ENCODE measurements at regions not wholly inside any gene's neighbourhood (a gene's known extent, or its start where the extent isn't known, plus 50 kb on each side); places are given as distances from the start of the nearest gene placed in this dataset.

DNA sequence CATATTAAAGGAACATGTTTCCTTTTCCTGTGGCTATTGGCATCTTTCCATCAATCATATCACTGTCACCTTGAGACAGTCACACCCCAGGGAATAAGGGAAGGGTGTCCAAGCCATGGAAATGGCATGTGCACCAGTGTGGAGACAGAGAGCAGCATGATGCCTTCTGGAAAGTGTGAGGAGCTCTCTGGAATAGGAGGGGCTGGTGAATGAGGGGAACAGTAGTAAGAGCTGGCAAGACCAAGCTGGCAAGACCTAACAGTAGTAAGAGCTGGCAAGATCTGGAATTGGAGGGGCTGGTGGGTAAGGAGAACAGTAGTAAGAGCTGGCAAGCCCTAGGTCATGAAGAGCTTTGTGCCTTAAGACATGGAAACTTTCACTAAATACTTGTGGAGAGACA, 186.7 kb downstream of the C1orf94 start:
- Mint-ChIP-seq H3K27me3 (ENCODE audit: low read depth) (no peaks in the 10 kb centered on the region), H3K9me3 (ENCODE audit: low read depth) (peaks cover 4% of the 10 kb centered on the region), H3K27ac (ENCODE audit: unreplicated experiment) (no peak overlapping the region), H3K36me3 (ENCODE audit: low read depth) (no peaks in the 10 kb centered on the region), H3K4me1 (ENCODE audit: low read depth) (no peaks in the 10 kb centered on the region), H3K4me3 (ENCODE audit: unreplicated experiment) (no peak overlapping the region)
- TF ChIP-seq, protein P1, sequence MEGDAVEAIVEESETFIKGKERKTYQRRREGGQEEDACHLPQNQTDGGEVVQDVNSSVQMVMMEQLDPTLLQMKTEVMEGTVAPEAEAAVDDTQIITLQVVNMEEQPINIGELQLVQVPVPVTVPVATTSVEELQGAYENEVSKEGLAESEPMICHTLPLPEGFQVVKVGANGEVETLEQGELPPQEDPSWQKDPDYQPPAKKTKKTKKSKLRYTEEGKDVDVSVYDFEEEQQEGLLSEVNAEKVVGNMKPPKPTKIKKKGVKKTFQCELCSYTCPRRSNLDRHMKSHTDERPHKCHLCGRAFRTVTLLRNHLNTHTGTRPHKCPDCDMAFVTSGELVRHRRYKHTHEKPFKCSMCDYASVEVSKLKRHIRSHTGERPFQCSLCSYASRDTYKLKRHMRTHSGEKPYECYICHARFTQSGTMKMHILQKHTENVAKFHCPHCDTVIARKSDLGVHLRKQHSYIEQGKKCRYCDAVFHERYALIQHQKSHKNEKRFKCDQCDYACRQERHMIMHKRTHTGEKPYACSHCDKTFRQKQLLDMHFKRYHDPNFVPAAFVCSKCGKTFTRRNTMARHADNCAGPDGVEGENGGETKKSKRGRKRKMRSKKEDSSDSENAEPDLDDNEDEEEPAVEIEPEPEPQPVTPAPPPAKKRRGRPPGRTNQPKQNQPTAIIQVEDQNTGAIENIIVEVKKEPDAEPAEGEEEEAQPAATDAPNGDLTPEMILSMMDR (IDR thresholded peaks at IDR 0.05), result no peak
- no peak for DNase-seq (ENCODE audit: low spot score)

DNA sequence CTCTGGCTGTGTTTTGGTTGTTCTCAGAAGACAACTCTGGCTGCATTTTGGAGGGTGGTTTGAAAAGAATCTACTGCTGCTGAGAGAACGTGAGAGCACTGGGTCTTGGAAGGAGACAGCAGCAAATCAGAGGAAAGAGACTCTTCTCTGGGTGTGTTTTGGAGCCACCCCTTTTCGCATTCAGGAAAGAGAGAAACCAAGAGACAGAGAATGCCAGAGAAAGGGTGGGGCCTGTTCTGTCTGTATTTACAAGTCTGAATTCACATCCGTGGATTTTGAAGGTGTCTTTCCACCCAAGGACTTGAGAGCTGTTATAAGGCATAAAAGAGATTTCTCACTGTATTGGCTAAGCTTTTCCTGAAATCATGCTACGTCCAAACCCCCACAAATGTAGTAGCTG, 187.2 kb downstream of the C1orf94 start:
- H3K4me3 Mint-ChIP-seq (ENCODE audit: unreplicated experiment), result no peak overlapping the region
- H3K27ac Mint-ChIP-seq (ENCODE audit: unreplicated experiment), result no peak overlapping the region
- TF ChIP-seq, protein P1 (IDR thresholded peaks at IDR 0.05), result no peak
- no peaks in the 10 kb centered on the region for H3K4me1 Mint-ChIP-seq (ENCODE audit: low read depth)
- no peaks in the 10 kb centered on the region for H3K36me3 Mint-ChIP-seq (ENCODE audit: low read depth)
- peaks cover 4% of the 10 kb centered on the region for H3K9me3 Mint-ChIP-seq (ENCODE audit: low read depth)
- DNase-seq (ENCODE audit: low spot score), result no peak
- H3K27me3 Mint-ChIP-seq (ENCODE audit: low read depth), result no peaks in the 10 kb centered on the region

DNA sequence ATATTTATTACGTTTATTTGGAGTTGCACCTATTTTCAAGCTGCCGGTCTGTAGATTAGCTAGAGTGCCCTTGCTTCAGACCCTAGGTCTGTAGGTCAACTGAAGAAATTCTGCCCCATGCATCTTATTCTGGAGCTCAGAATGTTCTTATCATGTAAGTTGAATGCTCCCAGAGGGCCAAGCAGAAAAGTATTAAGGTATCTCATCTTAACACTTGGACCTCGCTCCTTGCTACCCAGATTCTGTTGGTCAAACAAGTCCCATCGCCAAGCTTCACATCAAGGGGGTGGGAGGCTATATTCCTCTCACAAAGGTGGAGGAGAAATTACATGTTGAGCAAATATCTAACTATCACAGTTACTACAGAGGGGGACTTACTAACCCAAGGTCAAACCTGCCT, 187.7 kb downstream of the C1orf94 start:
- TF ChIP-seq, protein P1 (IDR thresholded peaks at IDR 0.05), result no peak
- Mint-ChIP-seq H3K4me1 (ENCODE audit: low read depth) (no peaks in the 10 kb centered on the region), H3K27me3 (ENCODE audit: low read depth) (no peaks in the 10 kb centered on the region), H3K36me3 (ENCODE audit: low read depth) (no peaks in the 10 kb centered on the region), H3K9me3 (ENCODE audit: low read depth) (peaks cover 4% of the 10 kb centered on the region), H3K4me3 (ENCODE audit: unreplicated experiment) (no peak overlapping the region), H3K27ac (ENCODE audit: unreplicated experiment) (no peak overlapping the region)
- no peak for DNase-seq (ENCODE audit: low spot score)

DNA sequence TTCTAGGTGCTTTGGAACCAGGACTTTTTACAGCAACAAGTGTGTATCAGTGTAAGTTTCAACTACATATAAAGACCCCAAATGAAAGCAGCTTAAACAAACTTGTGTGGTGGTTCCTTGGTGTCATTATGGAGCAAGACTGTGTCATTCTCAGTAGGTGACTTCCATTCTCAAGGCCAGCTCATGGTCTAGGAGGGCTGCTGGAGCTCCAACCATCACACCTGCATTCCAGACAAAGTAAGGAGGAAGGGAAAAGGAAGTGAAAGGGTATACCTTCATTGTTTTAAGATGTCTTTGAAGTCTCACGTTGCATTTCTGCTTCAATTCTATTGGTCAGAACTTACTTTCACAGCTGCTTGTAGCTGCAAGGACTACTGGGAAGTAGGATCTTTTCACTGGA, 188.6 kb downstream of the C1orf94 start:
- TF ChIP-seq, protein P1 (IDR thresholded peaks at IDR 0.05), result no peak
- Mint-ChIP-seq H3K9me3 (ENCODE audit: low read depth) (peaks cover 4% of the 10 kb centered on the region), H3K4me1 (ENCODE audit: low read depth) (no peaks in the 10 kb centered on the region), H3K27ac (ENCODE audit: unreplicated experiment) (no peak overlapping the region), H3K36me3 (ENCODE audit: low read depth) (no peaks in the 10 kb centered on the region), H3K27me3 (ENCODE audit: low read depth) (no peaks in the 10 kb centered on the region), H3K4me3 (ENCODE audit: unreplicated experiment) (no peak overlapping the region)
- no peak for DNase-seq (ENCODE audit: low spot score)

DNA sequence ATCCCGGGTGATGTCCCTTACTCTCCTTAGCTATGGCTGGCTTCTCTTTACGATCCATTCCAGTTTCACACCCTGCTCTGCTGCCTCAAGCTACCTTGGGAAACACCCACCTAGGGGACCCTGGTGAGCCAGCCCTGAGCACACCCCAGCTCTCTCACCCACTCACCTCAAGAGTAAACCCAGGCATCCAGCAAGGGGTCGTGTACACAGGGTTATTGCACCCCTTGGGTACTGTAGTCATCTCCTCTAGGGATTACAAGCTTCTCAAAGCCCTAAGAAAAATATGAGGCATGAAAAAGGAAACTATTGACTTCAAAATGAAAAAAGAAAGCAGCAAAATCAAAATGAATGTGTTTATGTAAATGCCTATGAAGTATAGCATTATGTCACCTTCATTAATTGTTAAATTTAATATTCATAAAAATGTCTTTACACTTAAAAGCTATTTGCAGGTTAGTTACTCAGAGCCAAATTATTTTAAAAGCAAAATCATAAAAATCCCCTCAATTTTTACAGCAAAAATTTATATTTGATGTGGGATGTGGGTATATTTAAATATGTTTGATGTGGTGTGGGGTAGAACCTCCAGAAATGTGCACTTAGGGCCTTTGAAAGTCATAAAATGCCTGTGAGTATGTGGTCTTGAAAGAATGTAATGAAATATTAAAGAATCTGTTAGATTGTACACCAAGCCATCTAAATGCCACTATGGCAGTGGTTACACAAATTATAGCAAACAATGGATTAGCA, 190.3 kb downstream of the C1orf94 start:
- Mint-ChIP-seq H3K27me3 (ENCODE audit: low read depth) (no peaks in the 10 kb centered on the region), H3K9me3 (ENCODE audit: low read depth) (peaks cover 2% of the 10 kb centered on the region), H3K27ac (ENCODE audit: unreplicated experiment) (no peak overlapping the region), H3K36me3 (ENCODE audit: low read depth) (no peaks in the 10 kb centered on the region), H3K4me3 (ENCODE audit: unreplicated experiment) (no peak overlapping the region), H3K4me1 (ENCODE audit: low read depth) (no peaks in the 10 kb centered on the region)
- DNase-seq (ENCODE audit: low spot score), result no peak
- TF ChIP-seq, protein P1 (IDR thresholded peaks at IDR 0.05), result no peak
